Liver (tissue), 8 donors: ENCODE measurements at regions not wholly inside any gene's neighbourhood (a gene's known extent, or its start where the extent isn't known, plus 50 kb on each side); places are given as distances from the start of the nearest gene placed in this dataset.
"Not testable (repeated sequence)": the region's sequence is repeated elsewhere in the genome, so short reads cannot be mapped to it uniquely, and the experiment has no call there.

ENCODE experiments used
- DNase-seq: peaks from one replicate; pipeline ENCODE4 v3.0.0-alpha.2; 2017; ENCODE audit warnings: low spot score
- H3K27ac ChIP-seq, 2 donors: one replicate each; pipeline ENCODE4 v1.7.0; 2013; ENCODE audit warnings: inconsistent platforms in 2 of 2, low read length in 2 of 2, control low read depth in 1 of 2, low read depth in 1 of 2, mild to moderate bottlenecking in 1 of 2
- H3K27me3 ChIP-seq, 4 donors: one replicate each; pipeline versions ENCODE4 v1.6.1 to v1.7.0; 2013; ENCODE audit warnings: low read length in 3 of 4, inconsistent platforms in 1 of 4, mild to moderate bottlenecking in 1 of 4, moderate library complexity in 1 of 4; ENCODE audit not compliant: control insufficient read depth in 4 of 4, insufficient read depth in 4 of 4
- H3K36me3 ChIP-seq, 4 donors: one replicate each; pipeline versions ENCODE4 v1.6.1 to v1.7.0; 2013; ENCODE audit warnings: low read length in 3 of 4, mild to moderate bottlenecking in 3 of 4, low read depth in 1 of 4, moderate library complexity in 1 of 4; ENCODE audit not compliant: control insufficient read depth in 4 of 4, insufficient read depth in 3 of 4
- H3K4me1 ChIP-seq, 4 donors: one replicate each; pipeline versions ENCODE4 v1.6.1 to v1.7.0; 2013; ENCODE audit warnings: low read length in 3 of 4, mild to moderate bottlenecking in 3 of 4, moderate library complexity in 1 of 4; ENCODE audit not compliant: control insufficient read depth in 4 of 4, insufficient read depth in 4 of 4
- H3K4me3 ChIP-seq, 3 donors: one replicate each; pipeline versions ENCODE4 v1.6.1 to v1.7.0; 2013; ENCODE audit warnings: low read length in 3 of 3, control low read depth in 1 of 3, low read depth in 1 of 3, mild to moderate bottlenecking in 1 of 3
- H3K9ac ChIP-seq, 2 donors: one replicate each; pipeline ENCODE4 v1.7.0; 2013; ENCODE audit warnings: low read length in 2 of 2, mild to moderate bottlenecking in 2 of 2, moderate library complexity in 2 of 2, control low read depth in 1 of 2, low read depth in 1 of 2
- H3K9me3 ChIP-seq, 4 donors: one replicate each; pipeline versions ENCODE4 v1.6.1 to v1.7.0; 2013; ENCODE audit warnings: low read length in 3 of 4; ENCODE audit not compliant: control insufficient read depth in 4 of 4
- FOXA1 ChIP-seq: IDR thresholded peaks from 2 replicates; pipeline ENCODE4 v1.6.1; 2016; ENCODE audit warnings: antibody characterized with exemption
- FOXA2 ChIP-seq: IDR thresholded peaks from 2 replicates; pipeline ENCODE4 v1.6.1; 2016; ENCODE audit warnings: antibody characterized with exemption
- HNF4A ChIP-seq, 2 donors: conservative IDR thresholded peaks; 2 replicates each; pipeline ENCODE4 v1.6.1; 2016; ENCODE audit warnings: antibody characterized with exemption in 2 of 2, mild to moderate bottlenecking in 2 of 2
- HNF4G ChIP-seq: IDR thresholded peaks from 2 replicates; pipeline ENCODE4 v1.6.1; 2016; ENCODE audit warnings: antibody characterized with exemption
- RXRA ChIP-seq, 2 donors: IDR thresholded peaks; 2 replicates each; pipeline ENCODE4 v1.6.1; 2017 to 2018; ENCODE audit warnings: antibody characterized with exemption in 2 of 2, mild to moderate bottlenecking in 1 of 2
- YY1 ChIP-seq: IDR thresholded peaks from 2 replicates; pipeline ENCODE4 v1.6.1; 2016; ENCODE audit warnings: antibody characterized with exemption, mild to moderate bottlenecking
- WGBS: extraction: QIAGEN DNeasy Blood & Tissue Kit; methylation state at CpG from one replicate; pipeline ENCODE4 v1.1.7; 2013; 5-methylcytosine and 5-hydroxymethylcytosine counted together
- TF ChIP-seq, protein P1 (sequence below): fragments of 150-350 bp; IDR thresholded peaks from 2 replicates; pipeline ENCODE4 v1.5.1; 2017; ENCODE audit warnings: improper control_type of control experiment, low read depth, low read length; ENCODE audit not compliant: missing input control
- TF ChIP-seq, protein P2 (sequence below): IDR thresholded peaks from 2 replicates; pipeline ENCODE4 v1.6.1; 2016; ENCODE audit warnings: antibody characterized with exemption
- TF ChIP-seq, protein P3 (sequence below): IDR thresholded peaks from 2 replicates; pipeline ENCODE4 v1.6.1; 2016; ENCODE audit warnings: antibody characterized with exemption
- TF ChIP-seq, protein P4 (sequence below): IDR thresholded peaks from 2 replicates; pipeline ENCODE4 v1.6.1; 2016; ENCODE audit warnings: antibody characterized with exemption, mild to moderate bottlenecking
- donor health status: healthy.
- donor health status: healthy.
- donor health status: healthy.
- donor health status: healthy.
- donor health status: healthy.

DNA sequence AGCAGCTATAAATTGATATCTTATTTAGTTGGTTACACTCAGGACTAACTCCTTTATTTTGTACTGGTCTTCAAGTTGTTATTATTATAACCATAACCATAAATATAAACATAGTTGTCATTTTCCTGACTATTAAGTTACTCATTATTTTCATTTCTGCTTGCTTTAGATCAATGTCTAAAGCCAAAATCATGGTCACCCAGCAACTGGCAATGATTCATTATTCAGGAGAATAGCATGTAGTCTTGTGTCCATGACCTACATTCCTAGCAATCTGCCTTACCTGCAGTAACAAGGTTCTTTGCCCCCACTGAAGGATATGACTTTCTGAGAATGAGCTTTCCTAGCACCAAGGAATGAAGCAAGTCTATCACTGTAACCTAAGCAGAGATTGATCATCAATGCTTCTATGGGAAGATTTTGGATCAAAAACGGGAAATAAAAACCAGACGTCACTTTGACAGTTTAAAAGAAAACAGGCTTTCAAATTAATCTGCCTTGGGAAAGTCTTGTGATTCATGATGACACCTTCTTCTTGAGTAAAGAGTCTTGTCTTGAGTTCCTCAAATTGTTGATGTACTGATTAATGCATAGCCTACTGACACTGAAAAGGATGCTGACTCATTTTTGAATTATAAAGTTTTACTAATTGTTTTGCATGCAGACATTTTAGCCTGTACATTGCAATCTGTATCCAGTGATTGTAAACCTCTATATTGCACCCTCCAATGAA lies 203.3 kb upstream of the IVNS1ABP start:
- WGBS = 84% methylated on average over 2 of the region's 2 CpGs
- Histone ChIP-seq H3K27me3 (peaks cover 0 to 3% (median 0%) of the 10 kb centered on the region in 4 donors), H3K9me3 (peaks cover 0 to 2% (median 0%) of the 10 kb centered on the region in 4 donors), H3K9ac (no peak overlapping the region), H3K27ac (no peak overlapping the region), H3K36me3 (no peaks in the 10 kb centered on the region), H3K4me1 (no peaks in the 10 kb centered on the region), H3K4me3 (no peak overlapping the region)
- no peak for DNase-seq
- no peak for TF ChIP-seq YY1
- no peak for TF ChIP-seq FOXA1
- TF ChIP-seq, protein P1, sequence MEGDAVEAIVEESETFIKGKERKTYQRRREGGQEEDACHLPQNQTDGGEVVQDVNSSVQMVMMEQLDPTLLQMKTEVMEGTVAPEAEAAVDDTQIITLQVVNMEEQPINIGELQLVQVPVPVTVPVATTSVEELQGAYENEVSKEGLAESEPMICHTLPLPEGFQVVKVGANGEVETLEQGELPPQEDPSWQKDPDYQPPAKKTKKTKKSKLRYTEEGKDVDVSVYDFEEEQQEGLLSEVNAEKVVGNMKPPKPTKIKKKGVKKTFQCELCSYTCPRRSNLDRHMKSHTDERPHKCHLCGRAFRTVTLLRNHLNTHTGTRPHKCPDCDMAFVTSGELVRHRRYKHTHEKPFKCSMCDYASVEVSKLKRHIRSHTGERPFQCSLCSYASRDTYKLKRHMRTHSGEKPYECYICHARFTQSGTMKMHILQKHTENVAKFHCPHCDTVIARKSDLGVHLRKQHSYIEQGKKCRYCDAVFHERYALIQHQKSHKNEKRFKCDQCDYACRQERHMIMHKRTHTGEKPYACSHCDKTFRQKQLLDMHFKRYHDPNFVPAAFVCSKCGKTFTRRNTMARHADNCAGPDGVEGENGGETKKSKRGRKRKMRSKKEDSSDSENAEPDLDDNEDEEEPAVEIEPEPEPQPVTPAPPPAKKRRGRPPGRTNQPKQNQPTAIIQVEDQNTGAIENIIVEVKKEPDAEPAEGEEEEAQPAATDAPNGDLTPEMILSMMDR = no peak

DNA sequence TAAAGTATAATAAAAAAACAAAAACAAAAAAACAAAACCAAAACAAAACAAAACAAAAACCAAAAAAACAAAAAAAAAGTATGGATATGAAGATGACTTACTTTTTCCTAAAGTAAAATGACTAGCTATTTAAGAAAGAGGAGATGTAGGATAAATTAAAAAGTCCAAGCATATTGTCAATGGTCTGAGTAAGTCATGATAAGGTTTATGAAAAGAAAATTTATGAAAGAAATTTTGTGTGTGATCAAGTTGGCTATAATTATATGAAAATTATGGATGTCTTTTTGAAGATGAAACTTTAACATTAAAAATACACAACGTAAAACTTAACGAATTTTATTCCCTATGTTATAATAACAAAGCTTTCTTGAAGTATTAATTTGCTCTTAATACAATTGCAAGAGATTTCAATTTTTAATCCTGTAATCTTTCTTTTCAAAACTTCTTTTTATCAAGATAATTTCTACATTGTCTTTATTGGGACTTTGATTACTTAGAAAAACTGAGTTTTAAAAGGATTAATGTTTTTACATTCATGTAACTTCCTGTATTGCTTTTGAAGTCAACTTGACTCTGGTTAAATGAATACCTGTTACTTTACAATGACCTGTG lies 200.9 kb upstream of the IVNS1ABP start:
- peaks cover 0 to 2% (median 0%) of the 10 kb centered on the region in 4 donors for H3K9me3 ChIP-seq
- TF ChIP-seq, protein P2, sequence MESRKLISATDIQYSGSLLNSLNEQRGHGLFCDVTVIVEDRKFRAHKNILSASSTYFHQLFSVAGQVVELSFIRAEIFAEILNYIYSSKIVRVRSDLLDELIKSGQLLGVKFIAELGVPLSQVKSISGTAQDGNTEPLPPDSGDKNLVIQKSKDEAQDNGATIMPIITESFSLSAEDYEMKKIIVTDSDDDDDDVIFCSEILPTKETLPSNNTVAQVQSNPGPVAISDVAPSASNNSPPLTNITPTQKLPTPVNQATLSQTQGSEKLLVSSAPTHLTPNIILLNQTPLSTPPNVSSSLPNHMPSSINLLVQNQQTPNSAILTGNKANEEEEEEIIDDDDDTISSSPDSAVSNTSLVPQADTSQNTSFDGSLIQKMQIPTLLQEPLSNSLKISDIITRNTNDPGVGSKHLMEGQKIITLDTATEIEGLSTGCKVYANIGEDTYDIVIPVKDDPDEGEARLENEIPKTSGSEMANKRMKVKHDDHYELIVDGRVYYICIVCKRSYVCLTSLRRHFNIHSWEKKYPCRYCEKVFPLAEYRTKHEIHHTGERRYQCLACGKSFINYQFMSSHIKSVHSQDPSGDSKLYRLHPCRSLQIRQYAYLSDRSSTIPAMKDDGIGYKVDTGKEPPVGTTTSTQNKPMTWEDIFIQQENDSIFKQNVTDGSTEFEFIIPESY = no peak
- no peak for TF ChIP-seq FOXA2
- TF ChIP-seq, protein P3, sequence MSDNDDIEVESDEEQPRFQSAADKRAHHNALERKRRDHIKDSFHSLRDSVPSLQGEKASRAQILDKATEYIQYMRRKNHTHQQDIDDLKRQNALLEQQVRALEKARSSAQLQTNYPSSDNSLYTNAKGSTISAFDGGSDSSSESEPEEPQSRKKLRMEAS = no peak
- no peak for TF ChIP-seq HNF4G
- no peak for TF ChIP-seq RXRA (IDR thresholded peaks at IDR 0.05)
- TF ChIP-seq, protein P4, sequence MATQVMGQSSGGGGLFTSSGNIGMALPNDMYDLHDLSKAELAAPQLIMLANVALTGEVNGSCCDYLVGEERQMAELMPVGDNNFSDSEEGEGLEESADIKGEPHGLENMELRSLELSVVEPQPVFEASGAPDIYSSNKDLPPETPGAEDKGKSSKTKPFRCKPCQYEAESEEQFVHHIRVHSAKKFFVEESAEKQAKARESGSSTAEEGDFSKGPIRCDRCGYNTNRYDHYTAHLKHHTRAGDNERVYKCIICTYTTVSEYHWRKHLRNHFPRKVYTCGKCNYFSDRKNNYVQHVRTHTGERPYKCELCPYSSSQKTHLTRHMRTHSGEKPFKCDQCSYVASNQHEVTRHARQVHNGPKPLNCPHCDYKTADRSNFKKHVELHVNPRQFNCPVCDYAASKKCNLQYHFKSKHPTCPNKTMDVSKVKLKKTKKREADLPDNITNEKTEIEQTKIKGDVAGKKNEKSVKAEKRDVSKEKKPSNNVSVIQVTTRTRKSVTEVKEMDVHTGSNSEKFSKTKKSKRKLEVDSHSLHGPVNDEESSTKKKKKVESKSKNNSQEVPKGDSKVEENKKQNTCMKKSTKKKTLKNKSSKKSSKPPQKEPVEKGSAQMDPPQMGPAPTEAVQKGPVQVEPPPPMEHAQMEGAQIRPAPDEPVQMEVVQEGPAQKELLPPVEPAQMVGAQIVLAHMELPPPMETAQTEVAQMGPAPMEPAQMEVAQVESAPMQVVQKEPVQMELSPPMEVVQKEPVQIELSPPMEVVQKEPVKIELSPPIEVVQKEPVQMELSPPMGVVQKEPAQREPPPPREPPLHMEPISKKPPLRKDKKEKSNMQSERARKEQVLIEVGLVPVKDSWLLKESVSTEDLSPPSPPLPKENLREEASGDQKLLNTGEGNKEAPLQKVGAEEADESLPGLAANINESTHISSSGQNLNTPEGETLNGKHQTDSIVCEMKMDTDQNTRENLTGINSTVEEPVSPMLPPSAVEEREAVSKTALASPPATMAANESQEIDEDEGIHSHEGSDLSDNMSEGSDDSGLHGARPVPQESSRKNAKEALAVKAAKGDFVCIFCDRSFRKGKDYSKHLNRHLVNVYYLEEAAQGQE = no peak
- no peak for TF ChIP-seq YY1
- no peak for TF ChIP-seq HNF4A (conservative IDR thresholded peaks at IDR 0.05)
- WGBS = 62% methylated on average over 2 of the region's 2 CpGs
- peaks cover 0 to 3% (median 0%) of the 10 kb centered on the region in 4 donors for H3K27me3 ChIP-seq
- no peak overlapping the region for H3K27ac ChIP-seq
- no peaks in the 10 kb centered on the region for H3K36me3 ChIP-seq
- H3K4me3 ChIP-seq = no peak overlapping the region
- no peaks in the 10 kb centered on the region for H3K4me1 ChIP-seq
- DNase-seq = no peak
- H3K9ac ChIP-seq = no peak overlapping the region

DNA sequence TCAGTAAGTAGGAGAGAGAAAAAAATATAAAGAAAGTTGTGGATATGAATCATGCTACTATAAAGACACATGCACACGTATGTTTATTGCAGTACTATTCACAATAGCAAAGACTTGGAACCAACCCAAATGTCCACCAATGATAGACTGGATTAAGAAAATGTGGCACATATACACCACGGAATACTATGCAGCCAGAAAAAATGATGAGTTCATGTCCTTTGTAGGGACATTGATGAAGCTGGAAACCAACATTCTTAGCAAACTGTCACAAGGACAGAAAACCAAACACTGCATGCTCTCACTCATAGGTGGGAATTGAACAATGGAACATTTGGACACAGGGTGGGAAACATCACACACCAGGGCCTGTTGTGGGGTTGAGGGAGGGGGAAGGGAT lies 200.3 kb upstream of the IVNS1ABP start:
- DNase-seq, H3K27ac ChIP-seq, H3K27me3 ChIP-seq, H3K4me1 ChIP-seq, H3K9me3 ChIP-seq, H3K4me3 ChIP-seq, H3K36me3 ChIP-seq, H3K9ac ChIP-seq: not testable (repeated sequence)
- 89% methylated on average over 2 of the region's 2 CpGs for WGBS
